H4 (cell line): ENCODE measurements at regions not wholly inside any gene's neighbourhood (a gene's known extent, or its start where the extent isn't known, plus 50 kb on each side); places are given as distances from the start of the nearest gene placed in this dataset.
A peak's percentile ranks its signal among the peaks of the same experiment; 100 is the strongest.
"Not testable (repeated sequence)": the region's sequence is repeated elsewhere in the genome, so short reads cannot be mapped to it uniquely, and the experiment has no call there.

ENCODE experiments used
- DNase-seq: peaks from one replicate; pipeline ENCODE4 v3.0.0-alpha.2; 2015; ENCODE audit warnings: low spot score

- not testable (repeated sequence) for DNase-seq
These were observed 80.3 kb downstream of the ZNF474 start for GRCh38 chr5:122209601-122210000.

- DNase-seq, result no peak
These were observed 89.4 kb downstream of the ZNF474 start for GRCh38 chr5:122218778-122219177.

GRCh38 chr5:122219436-122220166 lies 90.3 kb downstream of the ZNF474 start:
- DNase-seq, result peak; percentile 27

- DNase-seq, result no peak
These were observed 91.2 kb downstream of the ZNF474 start for GRCh38 chr5:122220511-122220910.

GRCh38 chr5:122221857-122222256 lies 90.2 kb upstream of the SNCAIP start:
- no peak for DNase-seq

GRCh38 chr5:122222580-122222979 lies 89.5 kb upstream of the SNCAIP start:
- DNase-seq, result no peak

- no peak for DNase-seq
These were observed 83.2 kb upstream of the SNCAIP start for GRCh38 chr5:122228728-122229392.

GRCh38 chr5:122229551-122229950 lies 82.5 kb upstream of the SNCAIP start:
- DNase-seq, result no peak

GRCh38 chr5:122236270-122237040 lies 75.6 kb upstream of the SNCAIP start:
- no peak for DNase-seq

GRCh38 chr5:122237906-122238305 lies 74.1 kb upstream of the SNCAIP start:
- no peak for DNase-seq

- DNase-seq, result peak; percentile 61
These were observed 59.7 kb upstream of the SNCAIP start for GRCh38 chr5:122252319-122252718.

- no peak for DNase-seq
These were observed 58.2 kb upstream of the SNCAIP start for GRCh38 chr5:122253794-122254193.

- DNase-seq, result no peak
These were observed 55.6 kb upstream of the SNCAIP start for GRCh38 chr5:122256388-122256787.

- no peak for DNase-seq
These were observed 55.0 kb upstream of the SNCAIP start for GRCh38 chr5:122257000-122257399.

- DNase-seq, result no peak
These were observed 53.8 kb upstream of the SNCAIP start for GRCh38 chr5:122258241-122258640.

- no peak for DNase-seq
These were observed 53.2 kb upstream of the SNCAIP start for GRCh38 chr5:122258840-122259239.

- peak; percentile 71 for DNase-seq
These were observed 52.0 kb upstream of the SNCAIP start for GRCh38 chr5:122259995-122260394.

- no peak for DNase-seq
These were observed 49.9 kb upstream of the SNCAIP start for GRCh38 chr5:122262103-122262502.
